ENCODE measurements at regions not wholly inside any gene's neighbourhood (a gene's known extent, or its start where the extent isn't known, plus 50 kb on each side); places are given as distances from the start of the nearest gene placed in this dataset.

DNA sequence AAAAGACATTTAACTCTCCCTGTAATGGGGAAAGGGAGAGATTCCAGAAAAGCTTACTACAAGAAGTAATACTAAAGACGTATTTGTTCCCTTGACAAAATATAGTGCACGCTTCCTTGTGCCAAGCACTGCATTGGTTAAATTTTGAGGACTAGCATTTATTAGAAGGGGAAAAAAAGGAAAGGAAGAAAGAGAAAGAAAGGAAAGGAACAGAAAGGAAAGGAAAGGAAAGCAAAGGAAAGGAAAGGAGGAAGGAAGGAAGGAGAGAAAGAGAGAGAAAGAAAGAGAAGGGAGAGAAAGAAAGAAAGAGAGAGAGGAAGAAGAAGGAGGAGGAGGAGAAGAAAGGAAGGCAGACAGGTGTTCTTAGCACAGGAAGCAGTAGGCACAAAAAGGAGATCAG, 110.1 kb upstream of the CDH6 start:
- no peak for TF ChIP-seq CTCF (IDR thresholded peaks at IDR 0.05; ENCODE audit: insufficient read depth, low read length)
- no peak for TF ChIP-seq REST (IDR thresholded peaks at IDR 0.05; ENCODE audit: insufficient replicate concordance, low read depth)
- no peak for TF ChIP-seq SPI1 (IDR thresholded peaks at IDR 0.05; ENCODE audit: borderline replicate concordance, low read depth)
- TF ChIP-seq POLR2AphosphoS5 (IDR thresholded peaks at IDR 0.05; ENCODE audit: low read depth), result no peak

Data from HL-60 (cell line).